ENCODE measurements at regions not wholly inside any gene's neighbourhood (a gene's known extent, or its start where the extent isn't known, plus 50 kb on each side); places are given as distances from the start of the nearest gene placed in this dataset.

DNA sequence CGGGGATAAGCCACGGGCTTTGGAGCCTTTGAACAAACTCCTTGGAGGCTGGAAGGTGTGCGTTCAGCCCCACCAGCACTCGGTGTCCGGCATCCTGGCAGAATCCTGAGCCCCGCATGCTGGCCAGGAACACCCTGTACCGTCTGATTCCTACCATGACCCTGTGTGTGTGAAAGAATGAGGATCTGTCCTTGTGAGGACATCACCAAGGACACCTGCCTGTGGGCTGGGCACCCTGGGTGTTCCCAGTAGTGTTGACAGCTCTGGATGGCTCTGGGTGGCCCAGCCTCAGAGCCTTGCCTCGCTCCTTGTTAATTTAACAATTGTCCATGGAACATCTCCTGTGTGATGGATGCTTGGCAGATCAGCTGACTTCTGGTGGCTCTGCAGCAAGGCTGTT lies 234.3 kb downstream of the QKI start:
- H3K4me3 ChIP-seq (replicated peaks; ENCODE audit: low read depth, low read length), result no peak overlapping the region
- DNase-seq (ENCODE audit: low read depth), result no peak
- TF ChIP-seq, protein P1, sequence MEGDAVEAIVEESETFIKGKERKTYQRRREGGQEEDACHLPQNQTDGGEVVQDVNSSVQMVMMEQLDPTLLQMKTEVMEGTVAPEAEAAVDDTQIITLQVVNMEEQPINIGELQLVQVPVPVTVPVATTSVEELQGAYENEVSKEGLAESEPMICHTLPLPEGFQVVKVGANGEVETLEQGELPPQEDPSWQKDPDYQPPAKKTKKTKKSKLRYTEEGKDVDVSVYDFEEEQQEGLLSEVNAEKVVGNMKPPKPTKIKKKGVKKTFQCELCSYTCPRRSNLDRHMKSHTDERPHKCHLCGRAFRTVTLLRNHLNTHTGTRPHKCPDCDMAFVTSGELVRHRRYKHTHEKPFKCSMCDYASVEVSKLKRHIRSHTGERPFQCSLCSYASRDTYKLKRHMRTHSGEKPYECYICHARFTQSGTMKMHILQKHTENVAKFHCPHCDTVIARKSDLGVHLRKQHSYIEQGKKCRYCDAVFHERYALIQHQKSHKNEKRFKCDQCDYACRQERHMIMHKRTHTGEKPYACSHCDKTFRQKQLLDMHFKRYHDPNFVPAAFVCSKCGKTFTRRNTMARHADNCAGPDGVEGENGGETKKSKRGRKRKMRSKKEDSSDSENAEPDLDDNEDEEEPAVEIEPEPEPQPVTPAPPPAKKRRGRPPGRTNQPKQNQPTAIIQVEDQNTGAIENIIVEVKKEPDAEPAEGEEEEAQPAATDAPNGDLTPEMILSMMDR (IDR thresholded peaks at IDR 0.05; ENCODE audit: low read length, missing control alignments), result no peak

DNA sequence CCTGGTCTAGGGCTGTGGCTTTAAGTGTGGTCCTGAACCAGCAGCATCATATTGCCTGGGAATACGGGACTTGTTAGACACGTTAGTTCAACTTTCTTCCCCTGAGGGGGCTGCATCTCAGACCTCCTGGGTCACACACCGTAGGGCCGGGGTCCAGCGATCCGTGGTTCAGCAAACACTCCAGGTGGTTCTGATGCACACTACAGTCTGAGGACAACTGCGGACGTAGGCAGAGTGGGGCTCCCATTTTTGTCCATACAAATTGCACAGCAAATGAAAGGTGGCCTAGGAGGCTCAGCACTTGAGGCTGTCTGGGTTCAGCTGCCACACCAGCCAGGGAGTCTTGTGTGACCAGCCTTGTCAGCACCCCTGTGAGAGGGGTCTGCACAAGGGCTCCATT lies 233.1 kb downstream of the QKI start:
- no peak overlapping the region for H3K4me3 ChIP-seq (replicated peaks; ENCODE audit: low read depth, low read length)
- TF ChIP-seq, protein P1 (IDR thresholded peaks at IDR 0.05; ENCODE audit: low read length, missing control alignments), result no peak
- no peak for DNase-seq (ENCODE audit: low read depth)

DNA sequence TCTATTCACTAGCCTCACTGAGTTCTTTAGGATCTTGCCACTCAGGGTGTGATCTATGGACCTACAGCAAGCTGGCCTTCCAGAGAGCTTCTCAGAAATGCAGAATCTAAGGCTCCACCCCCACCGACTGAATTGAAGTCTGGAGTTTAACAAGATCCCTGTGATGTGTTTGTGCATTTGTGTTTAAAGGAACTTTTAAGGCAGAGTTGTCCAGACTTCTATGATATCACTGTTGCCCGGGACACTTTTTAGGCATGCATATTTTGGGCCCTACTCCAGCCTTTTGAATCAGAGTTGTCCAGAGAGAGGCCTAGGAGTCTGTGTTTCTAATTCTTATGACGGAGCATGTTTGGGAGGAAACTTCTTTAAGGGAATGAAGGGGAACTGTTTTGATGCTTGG lies 232.3 kb downstream of the QKI start:
- no peak for DNase-seq (ENCODE audit: low read depth)
- TF ChIP-seq, protein P1 (IDR thresholded peaks at IDR 0.05; ENCODE audit: low read length, missing control alignments), result no peak
- no peak overlapping the region for H3K4me3 ChIP-seq (replicated peaks; ENCODE audit: low read depth, low read length)

DNA sequence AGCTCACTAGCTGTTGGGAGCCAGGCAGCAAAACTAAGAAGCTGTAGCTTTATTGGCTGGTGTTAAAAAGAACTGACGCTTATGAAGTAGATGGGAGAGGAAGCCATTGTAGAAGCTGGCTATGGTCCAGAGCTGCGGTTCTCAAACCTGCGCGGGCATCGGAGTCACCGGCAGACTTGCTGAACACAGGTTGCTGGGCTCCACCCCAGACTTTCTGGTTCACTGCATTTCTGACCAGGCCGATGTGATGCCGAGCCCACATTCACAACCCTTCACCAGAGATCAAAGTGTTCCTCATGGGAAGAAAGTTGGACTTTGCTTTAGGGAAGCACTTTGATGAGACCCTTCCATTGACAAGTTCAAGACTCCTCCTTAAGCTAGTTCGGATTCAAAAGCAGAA lies 231.6 kb downstream of the QKI start:
- H3K4me3 ChIP-seq (replicated peaks; ENCODE audit: low read depth, low read length), result no peak overlapping the region
- TF ChIP-seq, protein P1 (IDR thresholded peaks at IDR 0.05; ENCODE audit: low read length, missing control alignments), result no peak
- no peak for DNase-seq (ENCODE audit: low read depth)

DNA sequence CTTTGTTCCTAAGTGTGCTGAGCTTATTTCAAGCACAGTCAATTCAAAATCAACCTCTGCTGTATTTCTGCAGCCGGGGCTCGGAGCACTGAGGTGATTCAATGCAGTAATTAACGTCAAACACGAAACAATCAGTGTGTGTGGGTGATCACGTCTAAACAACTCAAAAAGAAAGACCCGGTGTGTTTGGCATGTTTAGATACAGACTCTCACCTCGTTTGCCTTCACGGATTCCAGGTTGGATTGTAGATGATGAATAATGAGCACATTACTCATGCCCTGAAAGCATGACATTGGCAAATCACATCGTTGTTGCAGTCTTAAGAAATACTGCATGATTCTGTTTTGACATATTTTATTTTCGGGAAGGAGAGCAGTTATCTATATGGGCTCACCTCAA lies 231.0 kb downstream of the QKI start:
- no peak overlapping the region for H3K4me3 ChIP-seq (replicated peaks; ENCODE audit: low read depth, low read length)
- TF ChIP-seq, protein P1 (IDR thresholded peaks at IDR 0.05; ENCODE audit: low read length, missing control alignments), result no peak
- DNase-seq (ENCODE audit: low read depth), result no peak

DNA sequence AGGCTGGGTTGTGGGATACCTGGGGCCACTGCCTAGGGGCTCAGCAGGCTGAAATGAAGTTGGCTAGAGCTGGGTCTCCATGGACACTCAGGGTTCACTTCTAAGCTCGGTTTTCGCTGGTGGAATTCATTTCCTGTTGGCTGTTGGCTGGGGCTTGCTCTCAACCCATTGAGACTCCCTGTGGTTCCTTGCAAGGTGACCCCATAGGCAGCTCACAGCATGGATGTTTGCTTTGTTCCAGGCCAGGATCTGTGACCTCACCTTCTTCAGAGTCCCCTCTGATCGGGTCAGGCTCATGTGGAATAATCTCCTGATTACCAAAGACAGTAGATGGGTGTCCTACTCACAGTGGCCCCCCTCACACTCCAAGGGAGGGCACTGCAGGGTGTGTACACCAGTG lies 229.3 kb downstream of the QKI start:
- TF ChIP-seq, protein P1 (IDR thresholded peaks at IDR 0.05; ENCODE audit: low read length, missing control alignments), result no peak
- no peak for DNase-seq (ENCODE audit: low read depth)
- no peak overlapping the region for H3K4me3 ChIP-seq (replicated peaks; ENCODE audit: low read depth, low read length)

DNA sequence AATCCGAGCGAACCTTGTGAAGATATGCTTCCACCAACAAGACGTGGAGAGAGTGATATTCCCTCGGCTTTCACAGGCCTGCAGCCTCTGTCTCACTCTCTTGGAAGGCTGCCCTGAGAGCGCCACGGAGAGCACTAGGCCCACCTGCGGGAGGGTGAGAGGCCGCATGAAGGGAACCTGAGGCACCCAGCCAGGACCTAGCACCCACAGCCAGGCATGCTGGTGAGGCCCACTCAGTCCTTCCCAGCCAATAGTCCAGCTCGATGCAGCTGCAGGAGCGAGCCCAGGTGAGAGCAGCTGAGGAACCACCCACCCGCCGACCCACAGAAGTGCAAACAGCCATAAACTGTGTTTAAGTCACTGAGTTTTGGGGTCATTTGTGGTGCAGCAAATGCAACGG lies 227.2 kb downstream of the QKI start:
- TF ChIP-seq, protein P1 (IDR thresholded peaks at IDR 0.05; ENCODE audit: low read length, missing control alignments), result no peak
- DNase-seq (ENCODE audit: low read depth), result no peak
- H3K4me3 ChIP-seq (replicated peaks; ENCODE audit: low read depth, low read length), result no peak overlapping the region
